ENCODE measurements at regions not wholly inside any gene's neighbourhood (a gene's known extent, or its start where the extent isn't known, plus 50 kb on each side); places are given as distances from the start of the nearest gene placed in this dataset.

GRCh38 chr17:51527225-51527982, 267.1 kb downstream of the UTP18 start:
- ATAC-seq: no peak
- H3K27me3 Mint-ChIP-seq: peaks cover 18% of the 10 kb centered on the region
- CTCF ChIA-PET: interaction anchor here (1.1 to 1.5 kb wide), 3 partner anchors 8 to 155 kb away, joined by 3 to 7 read pairs (median 5); no protein-coding TSS in a partner anchor

DNA sequence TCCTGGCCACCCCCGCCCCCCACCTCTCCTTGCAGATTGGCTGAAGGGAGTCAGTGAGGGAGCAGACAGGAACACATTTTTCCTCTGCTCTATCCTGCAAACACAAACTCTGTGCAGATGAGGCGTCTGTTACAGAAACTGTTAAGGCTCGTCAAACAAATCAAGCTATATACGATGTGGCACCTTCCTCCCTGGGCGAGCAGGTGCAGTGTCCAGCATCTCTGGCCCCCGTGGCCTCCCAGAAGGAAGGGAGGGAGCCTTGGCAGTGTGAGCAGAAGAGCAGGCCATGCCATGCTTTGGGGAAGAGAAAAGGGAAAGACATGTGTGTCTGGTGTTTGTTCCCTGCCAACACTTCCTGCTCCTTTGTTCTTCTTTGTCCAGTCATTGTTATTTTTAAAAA, 267.8 kb downstream of the UTP18 start:
- H3K27ac Mint-ChIP-seq: no peak overlapping the region
- H3K9me3 Mint-ChIP-seq: peaks cover 3% of the 10 kb centered on the region
- CTCF ChIA-PET: no interaction called here
- DNase-seq (no peak), ATAC-seq (no peak)
- no peak overlapping the region for H3K4me3 Mint-ChIP-seq
- no peaks in the 10 kb centered on the region for H3K36me3 Mint-ChIP-seq (ENCODE audit: low read depth)
- H3K4me1 Mint-ChIP-seq (ENCODE audit: low read depth): no peaks in the 10 kb centered on the region
- intact Hi-C loops (cut with micrococcal nuclease): no loop called here
- H3K27me3 Mint-ChIP-seq: peaks cover 18% of the 10 kb centered on the region
- TF ChIP-seq CTCF (IDR thresholded peaks at IDR 0.05): no peak
- POLR2A ChIA-PET: no interaction called here

More at GRCh38 chr17:51527225-51527982, 267.1 kb downstream of the UTP18 start:
- POLR2A ChIA-PET: no interaction called here
- DNase-seq: no peak
- intact Hi-C loops (cut with micrococcal nuclease): no loop called here
- no peak overlapping the region for H3K4me3 Mint-ChIP-seq
- TF ChIP-seq CTCF (IDR thresholded peaks at IDR 0.05): no peak
- H3K9me3 Mint-ChIP-seq: peaks cover 3% of the 10 kb centered on the region
- no peaks in the 10 kb centered on the region for H3K36me3 Mint-ChIP-seq (ENCODE audit: low read depth)
- no peak overlapping the region for H3K27ac Mint-ChIP-seq
- H3K4me1 Mint-ChIP-seq (ENCODE audit: low read depth): no peaks in the 10 kb centered on the region

DNA sequence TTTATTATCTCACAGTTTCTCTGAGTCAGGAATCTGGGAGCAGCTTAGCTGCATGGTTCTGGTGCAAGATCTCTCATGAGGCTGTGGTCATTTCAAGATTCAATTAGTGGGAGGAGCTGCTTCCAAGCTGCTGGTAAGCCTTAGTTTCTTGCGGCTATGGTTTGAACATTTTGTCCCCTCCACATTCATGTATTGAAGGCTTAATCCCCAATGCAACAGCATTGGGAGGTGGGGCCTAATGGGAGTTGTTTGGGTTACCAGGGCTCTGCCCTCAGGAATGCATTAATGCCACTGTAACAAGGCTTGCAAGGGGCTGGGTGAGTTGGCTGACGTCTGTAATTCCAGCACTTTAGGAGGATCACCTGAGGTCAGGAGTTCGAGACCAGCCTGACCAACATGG, 272.9 kb downstream of the UTP18 start:
- no peak overlapping the region for H3K27ac Mint-ChIP-seq
- ChIA-PET POLR2A (no interaction called here), CTCF (interaction anchor here (1.4 to 3.0 kb wide), 2 partner anchors 72 to 162 kb away, joined by 4 to 14 read pairs; no protein-coding TSS in a partner anchor)
- H3K36me3 Mint-ChIP-seq (ENCODE audit: low read depth): no peaks in the 10 kb centered on the region
- intact Hi-C loops (cut with micrococcal nuclease): no loop called here
- ATAC-seq (no peak), DNase-seq (no peak)
- no peaks in the 10 kb centered on the region for H3K4me1 Mint-ChIP-seq (ENCODE audit: low read depth)
- H3K27me3 Mint-ChIP-seq: peaks cover 4% of the 10 kb centered on the region
- TF ChIP-seq CTCF (IDR thresholded peaks at IDR 0.05): no peak
- no peaks in the 10 kb centered on the region for H3K9me3 Mint-ChIP-seq
- no peak overlapping the region for H3K4me3 Mint-ChIP-seq

DNA sequence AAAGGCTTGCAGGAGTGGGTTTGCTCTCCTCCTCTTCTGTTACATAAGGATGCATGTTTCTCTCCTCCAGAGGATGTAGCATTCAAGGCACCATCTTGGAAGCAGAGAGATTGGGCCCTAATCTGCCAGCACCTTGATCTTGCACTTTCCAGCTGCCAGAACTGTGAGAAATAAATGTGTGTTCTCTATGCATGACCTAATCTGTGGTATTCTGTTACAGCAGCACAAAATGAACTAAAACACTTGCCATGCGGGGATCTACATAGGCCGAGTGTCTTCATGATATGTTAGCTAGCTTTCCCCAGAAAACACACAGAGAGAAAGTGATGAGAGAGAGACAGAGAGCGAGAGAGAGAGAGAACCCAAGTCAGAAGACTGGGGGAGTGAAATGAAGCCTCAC, 273.5 kb downstream of the UTP18 start:
- ATAC-seq (no peak), DNase-seq (no peak)
- Mint-ChIP-seq H3K9me3 (no peaks in the 10 kb centered on the region), H3K36me3 (ENCODE audit: low read depth) (no peaks in the 10 kb centered on the region), H3K4me3 (no peak overlapping the region), H3K27me3 (peaks cover 4% of the 10 kb centered on the region), H3K4me1 (ENCODE audit: low read depth) (no peaks in the 10 kb centered on the region), H3K27ac (no peak overlapping the region)
- ChIA-PET POLR2A (no interaction called here), CTCF (interaction anchor here (2.8 kb wide), 1 partner anchor 162 kb away, joined by 36 read pairs; no protein-coding TSS in a partner anchor)
- TF ChIP-seq CTCF (IDR thresholded peaks at IDR 0.05): no peak
- intact Hi-C loops (cut with micrococcal nuclease): no loop called here

DNA sequence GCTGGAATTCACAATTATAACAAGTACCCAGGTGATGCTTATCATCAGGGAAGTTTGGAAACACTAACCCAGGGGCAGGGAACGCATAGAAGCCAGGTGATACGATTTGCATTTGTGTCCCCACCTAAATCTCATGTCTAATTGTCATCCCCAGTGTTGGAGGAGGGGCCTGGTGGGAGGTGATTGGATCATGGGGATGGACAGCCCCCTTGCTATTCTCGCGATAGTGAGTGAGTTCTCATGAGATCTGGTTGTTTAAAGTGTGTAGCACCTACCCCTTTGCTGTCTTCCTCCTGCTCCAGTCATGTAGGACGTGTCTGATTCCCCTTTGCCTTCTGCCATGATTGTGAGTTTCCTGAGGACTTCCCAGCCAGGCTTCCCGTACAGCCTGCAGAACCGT, 276.3 kb downstream of the UTP18 start:
- no peak for ATAC-seq
- peaks cover 6% of the 10 kb centered on the region for H3K4me1 Mint-ChIP-seq (ENCODE audit: low read depth)
- no peak for TF ChIP-seq CTCF (IDR thresholded peaks at IDR 0.05)
- no peak overlapping the region for H3K27ac Mint-ChIP-seq
- intact Hi-C loops (cut with micrococcal nuclease): loop anchor here (5.0 kb wide), 1 partner anchor 164 kb away; no protein-coding TSS in a partner anchor
- ChIA-PET CTCF (interaction anchor here (1.1 to 2.8 kb wide), 5 partner anchors 12 to 165 kb away, joined by 3 to 36 read pairs (median 5); no protein-coding TSS in a partner anchor), POLR2A (no interaction called here)
- no peaks in the 10 kb centered on the region for H3K36me3 Mint-ChIP-seq (ENCODE audit: low read depth)
- DNase-seq: no peak
- no peak overlapping the region for H3K4me3 Mint-ChIP-seq
- H3K27me3 Mint-ChIP-seq: no peaks in the 10 kb centered on the region
- no peaks in the 10 kb centered on the region for H3K9me3 Mint-ChIP-seq
